HUES48 (cell line): ENCODE measurements at regions not wholly inside any gene's neighbourhood (a gene's known extent, or its start where the extent isn't known, plus 50 kb on each side); places are given as distances from the start of the nearest gene placed in this dataset.

Source experiments
- H3K27ac ChIP-seq: one replicate; pipeline ENCODE4 v1.7.0; 2013; ENCODE audit warnings: low read depth, low read length, inconsistent platforms
- H3K27me3 ChIP-seq: 2 replicates; pipeline ENCODE4 v1.6.1; 2013; ENCODE audit warnings: mild to moderate bottlenecking, low read length; ENCODE audit not compliant: control insufficient read depth, insufficient read depth
- H3K36me3 ChIP-seq: 2 replicates; pipeline ENCODE4 v1.6.1; 2013; ENCODE audit warnings: low read length; ENCODE audit not compliant: control insufficient read depth, insufficient read depth
- H3K4me1 ChIP-seq: 2 replicates; pipeline ENCODE4 v1.6.1; 2013; ENCODE audit warnings: mild to moderate bottlenecking, low read length; ENCODE audit not compliant: control insufficient read depth, insufficient read depth
- H3K4me3 ChIP-seq: 2 replicates; pipeline ENCODE4 v1.5.1; 2013; ENCODE audit warnings: mild to moderate bottlenecking, low read depth, low read length
- H3K9ac ChIP-seq: 2 replicates; pipeline ENCODE4 v1.6.1; 2013; ENCODE audit warnings: mild to moderate bottlenecking, low read depth, low read length, moderate library complexity
- H3K9me3 ChIP-seq: 2 replicates; pipeline ENCODE4 v1.6.1; 2013; ENCODE audit warnings: low read length; ENCODE audit not compliant: control insufficient read depth, insufficient read depth

DNA sequence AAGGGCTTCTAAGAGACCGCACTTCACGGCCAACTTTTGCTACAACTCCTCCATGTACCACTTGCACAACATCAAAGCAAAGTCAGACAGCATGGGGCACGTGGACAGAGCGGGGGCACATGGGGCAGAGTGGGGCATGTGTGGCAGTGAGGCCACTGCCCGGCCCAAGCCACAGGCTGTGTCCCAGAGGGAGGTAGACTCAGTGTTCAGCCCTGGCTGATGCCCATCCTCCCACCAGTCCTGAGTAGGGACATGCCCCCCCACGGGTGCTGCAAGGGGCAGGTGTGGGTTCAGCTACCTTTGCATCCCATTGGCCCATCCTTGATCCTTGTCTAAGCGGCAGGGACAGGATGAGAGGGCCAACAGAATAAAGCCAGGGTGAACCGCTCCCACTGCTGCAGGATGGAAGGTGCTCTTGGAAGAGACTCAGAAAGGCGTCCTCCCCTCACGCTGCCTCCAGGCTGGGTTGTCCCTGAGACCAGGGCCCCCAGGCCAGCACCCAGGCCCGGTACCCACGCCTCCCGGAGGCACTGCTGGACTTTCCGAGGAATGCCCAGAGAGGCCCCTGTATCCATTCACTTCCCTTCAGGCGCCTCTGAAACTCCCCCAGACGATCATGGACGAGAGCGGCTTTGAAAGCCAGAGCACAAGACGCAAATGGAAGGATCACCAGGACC, 218.2 kb downstream of the NDUFA10 start:
- no peaks in the 10 kb centered on the region for H3K9me3 ChIP-seq
- H3K27ac ChIP-seq: no peak overlapping the region
- H3K9ac ChIP-seq: no peak overlapping the region
- H3K4me3 ChIP-seq: no peak overlapping the region
- no peaks in the 10 kb centered on the region for H3K27me3 ChIP-seq
- no peaks in the 10 kb centered on the region for H3K4me1 ChIP-seq
- no peaks in the 10 kb centered on the region for H3K36me3 ChIP-seq

DNA sequence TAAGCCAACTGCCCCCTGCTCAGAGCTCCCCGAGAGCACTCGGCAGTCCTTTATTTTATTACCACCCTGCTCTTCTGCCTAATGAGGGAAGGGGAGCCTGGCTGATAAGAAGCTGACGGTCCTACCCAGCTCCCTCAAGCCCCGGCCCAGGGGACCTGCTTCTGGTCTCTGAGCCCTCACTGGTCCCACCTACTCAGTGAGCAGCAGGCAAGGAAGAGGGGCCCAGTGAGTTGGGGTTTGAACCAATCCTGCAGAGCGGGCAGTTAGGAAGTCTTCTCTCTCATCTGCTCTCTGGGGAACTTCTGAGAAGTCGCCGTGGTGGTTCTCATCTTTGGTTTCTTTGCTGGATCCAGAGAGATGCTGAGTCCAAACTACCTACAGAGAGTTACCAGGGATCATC, 218.9 kb downstream of the NDUFA10 start:
- Histone ChIP-seq H3K27ac (no peak overlapping the region), H3K4me3 (no peak overlapping the region), H3K27me3 (no peaks in the 10 kb centered on the region), H3K9me3 (no peaks in the 10 kb centered on the region), H3K4me1 (no peaks in the 10 kb centered on the region), H3K9ac (no peak overlapping the region), H3K36me3 (no peaks in the 10 kb centered on the region)

DNA sequence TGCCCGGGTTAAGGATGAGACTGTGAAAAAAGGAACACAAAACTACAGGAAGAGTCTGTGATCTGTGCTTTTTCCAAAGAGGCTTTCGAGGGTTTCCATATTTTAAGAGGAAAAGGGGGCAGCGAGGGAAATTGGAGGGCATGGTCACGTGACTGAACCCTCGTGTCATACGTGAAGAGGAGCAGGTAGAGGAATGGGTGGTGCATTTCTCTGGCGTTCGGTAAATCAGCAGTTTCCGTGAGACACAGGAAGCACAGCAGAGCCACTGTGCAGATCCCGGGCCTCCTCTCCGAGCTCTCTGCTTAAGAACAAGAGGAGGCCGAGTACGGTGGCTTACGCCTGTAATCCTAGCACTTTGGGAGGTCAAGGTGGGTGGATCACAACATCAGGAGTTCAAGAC, 219.7 kb downstream of the NDUFA10 start:
- H3K9me3 ChIP-seq: no peaks in the 10 kb centered on the region
- no peaks in the 10 kb centered on the region for H3K36me3 ChIP-seq
- no peaks in the 10 kb centered on the region for H3K27me3 ChIP-seq
- H3K4me1 ChIP-seq: no peaks in the 10 kb centered on the region
- H3K9ac ChIP-seq: no peak overlapping the region
- H3K4me3 ChIP-seq: no peak overlapping the region
- H3K27ac ChIP-seq: no peak overlapping the region

DNA sequence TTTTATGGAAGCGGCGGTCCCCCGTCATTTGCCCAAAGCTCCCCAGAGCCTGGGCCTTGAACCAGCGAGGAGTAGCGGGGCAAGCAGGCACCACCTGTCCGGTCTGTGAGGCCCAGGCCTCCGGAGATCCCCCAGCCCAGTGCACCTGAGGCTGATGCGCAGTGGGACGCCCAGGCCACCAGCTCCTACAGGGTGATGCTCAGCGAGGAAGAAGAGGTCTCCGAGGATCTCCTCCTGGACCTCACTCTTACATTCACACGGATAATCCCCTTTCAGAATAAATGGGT, 220.2 kb downstream of the NDUFA10 start:
- Histone ChIP-seq H3K9ac (no peak overlapping the region), H3K4me3 (no peak overlapping the region), H3K4me1 (no peaks in the 10 kb centered on the region), H3K27me3 (no peaks in the 10 kb centered on the region), H3K27ac (no peak overlapping the region), H3K9me3 (peaks cover 1% of the 10 kb centered on the region; the same call in 1 of the 2 replicates), H3K36me3 (no peaks in the 10 kb centered on the region)

DNA sequence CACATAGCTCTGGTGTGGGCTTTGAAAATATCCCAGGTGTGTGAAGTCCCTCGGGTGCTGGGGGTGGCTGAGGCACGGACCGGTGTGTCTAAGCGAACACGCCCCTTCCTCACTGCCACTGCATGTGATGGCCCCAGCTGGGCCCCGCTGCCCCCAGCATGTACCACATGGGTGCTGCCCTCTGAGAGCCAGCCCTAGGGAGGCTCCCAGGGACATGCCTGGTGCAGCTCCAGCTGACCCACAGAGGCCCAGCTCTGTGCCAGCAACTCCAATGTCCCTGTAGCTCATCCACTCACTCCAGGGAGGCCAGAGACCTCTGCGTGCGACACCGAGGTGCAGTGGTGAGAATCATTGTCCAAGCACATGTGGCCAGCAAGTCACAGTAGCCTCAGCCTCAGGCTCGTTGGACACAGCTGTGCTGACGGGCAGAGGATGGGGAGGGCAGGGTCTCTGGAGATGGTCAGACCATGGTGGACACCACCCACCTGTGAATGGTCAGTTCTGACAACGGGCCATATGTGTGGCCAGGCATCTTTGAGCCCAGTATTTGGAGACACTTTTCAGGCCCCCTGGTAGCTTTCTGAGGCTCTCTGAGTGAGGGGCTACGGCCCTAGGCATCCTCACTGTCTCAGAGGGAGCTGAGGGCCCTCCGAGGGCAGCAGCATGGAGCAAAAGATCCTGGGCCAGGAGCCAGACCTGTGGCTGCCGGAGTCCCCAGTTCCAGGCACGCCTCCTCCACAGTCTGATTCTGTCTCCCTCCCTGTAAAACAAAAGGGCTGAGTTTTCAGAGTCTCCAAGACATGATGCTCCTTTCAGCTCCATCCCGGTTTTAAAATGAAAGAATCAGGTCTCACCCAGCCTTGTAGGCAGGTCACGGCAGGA, 220.7 kb downstream of the NDUFA10 start:
- Histone ChIP-seq H3K9ac (no peak overlapping the region), H3K9me3 (peaks cover 4% of the 10 kb centered on the region; the same call in 1 of the 2 replicates), H3K36me3 (no peaks in the 10 kb centered on the region), H3K4me1 (no peaks in the 10 kb centered on the region), H3K27me3 (no peaks in the 10 kb centered on the region), H3K27ac (no peak overlapping the region), H3K4me3 (no peak overlapping the region)

DNA sequence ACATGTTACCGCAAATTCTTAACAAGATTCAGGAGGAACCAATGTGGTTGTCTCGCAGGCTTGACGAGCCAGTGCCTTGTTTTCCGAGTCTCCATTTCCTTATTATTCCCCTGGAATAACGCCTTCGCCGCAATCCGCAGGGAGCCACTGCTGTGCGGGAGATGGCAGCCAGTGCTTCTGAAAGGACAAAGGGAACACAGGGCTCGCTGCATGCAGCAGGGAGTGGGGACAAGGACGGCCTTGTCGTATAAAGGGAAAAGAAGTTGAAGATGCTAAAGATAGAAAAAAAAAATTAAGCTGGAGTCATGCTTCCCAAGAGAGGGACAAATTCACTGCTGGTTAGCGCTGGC, 221.4 kb downstream of the NDUFA10 start:
- no peaks in the 10 kb centered on the region for H3K4me1 ChIP-seq
- no peaks in the 10 kb centered on the region for H3K27me3 ChIP-seq

DNA sequence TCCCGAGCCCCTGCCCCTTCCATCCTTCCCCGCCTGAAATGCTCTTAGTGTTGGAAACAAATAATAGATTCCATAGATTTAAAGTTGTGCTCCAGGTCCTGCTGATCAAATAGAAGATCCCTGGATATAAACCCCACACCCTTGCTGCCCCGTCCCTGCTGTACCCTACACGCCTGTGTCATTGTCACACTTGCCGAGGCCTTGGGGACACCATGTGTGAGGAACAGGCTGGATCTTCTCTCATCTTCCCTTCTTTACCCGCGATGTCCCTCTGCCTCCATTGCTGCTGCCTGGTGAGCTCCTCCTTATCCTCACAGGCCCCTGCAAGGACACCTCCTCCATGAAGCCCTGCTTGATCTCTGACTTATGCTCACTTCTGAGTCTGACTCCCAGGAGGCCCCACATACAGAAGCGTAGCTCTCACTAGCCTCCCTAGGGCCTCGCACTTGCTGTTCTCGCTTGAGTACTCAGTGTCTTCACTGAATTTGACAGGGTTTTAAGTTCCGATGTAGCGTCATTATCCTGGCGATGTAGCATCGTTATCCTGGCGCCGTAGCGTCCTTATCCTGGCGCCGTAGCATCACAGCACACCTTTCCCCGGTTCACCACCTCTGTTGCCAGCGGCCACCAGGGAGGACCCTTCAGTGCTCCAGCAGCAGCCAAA, 221.9 kb downstream of the NDUFA10 start:
- Histone ChIP-seq H3K9ac (no peak overlapping the region), H3K36me3 (no peaks in the 10 kb centered on the region)

More for the DNA sequence above, 221.4 kb downstream of the NDUFA10 start:
- no peak overlapping the region for H3K4me3 ChIP-seq
- no peak overlapping the region for H3K27ac ChIP-seq
- no peak overlapping the region for H3K9ac ChIP-seq
- peaks cover 4% of the 10 kb centered on the region; the same call in 1 of the 2 replicates for H3K9me3 ChIP-seq
- no peaks in the 10 kb centered on the region for H3K36me3 ChIP-seq

DNA sequence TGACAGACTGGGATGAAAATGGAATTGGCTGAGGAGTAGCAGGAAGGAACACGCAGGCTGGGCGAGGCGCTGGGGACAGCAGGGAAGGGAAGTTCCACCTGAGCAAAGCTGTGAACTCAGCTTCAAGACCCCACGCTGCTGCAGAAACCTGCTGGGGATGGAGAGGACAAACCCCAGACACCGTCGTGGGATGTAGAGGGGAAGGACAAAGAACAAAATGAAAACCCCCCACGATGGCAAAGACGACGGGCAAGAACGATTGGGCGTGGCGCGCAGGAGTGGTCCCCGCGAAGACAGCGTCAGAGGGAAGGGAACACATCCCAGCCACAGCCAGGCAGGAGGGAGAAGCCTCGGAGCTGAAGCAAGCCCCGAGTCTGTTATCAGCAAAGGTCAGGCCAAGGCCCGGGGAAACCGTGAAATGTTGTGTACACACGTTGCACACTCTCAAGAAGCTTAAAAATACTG, 222.9 kb downstream of the NDUFA10 start:
- H3K4me1 ChIP-seq: no peaks in the 10 kb centered on the region
- H3K27ac ChIP-seq: no peak overlapping the region
- peaks cover 4% of the 10 kb centered on the region; the same call in 1 of the 2 replicates for H3K9me3 ChIP-seq
- H3K4me3 ChIP-seq: no peak overlapping the region
- H3K36me3 ChIP-seq: no peaks in the 10 kb centered on the region
- no peaks in the 10 kb centered on the region for H3K27me3 ChIP-seq
- no peak overlapping the region for H3K9ac ChIP-seq

More for the DNA sequence above, 221.9 kb downstream of the NDUFA10 start:
- H3K9me3 ChIP-seq: peaks cover 4% of the 10 kb centered on the region; the same call in 1 of the 2 replicates
- H3K27ac ChIP-seq: no peak overlapping the region
- no peaks in the 10 kb centered on the region for H3K27me3 ChIP-seq
- H3K4me1 ChIP-seq: no peaks in the 10 kb centered on the region
- H3K4me3 ChIP-seq: no peak overlapping the region

DNA sequence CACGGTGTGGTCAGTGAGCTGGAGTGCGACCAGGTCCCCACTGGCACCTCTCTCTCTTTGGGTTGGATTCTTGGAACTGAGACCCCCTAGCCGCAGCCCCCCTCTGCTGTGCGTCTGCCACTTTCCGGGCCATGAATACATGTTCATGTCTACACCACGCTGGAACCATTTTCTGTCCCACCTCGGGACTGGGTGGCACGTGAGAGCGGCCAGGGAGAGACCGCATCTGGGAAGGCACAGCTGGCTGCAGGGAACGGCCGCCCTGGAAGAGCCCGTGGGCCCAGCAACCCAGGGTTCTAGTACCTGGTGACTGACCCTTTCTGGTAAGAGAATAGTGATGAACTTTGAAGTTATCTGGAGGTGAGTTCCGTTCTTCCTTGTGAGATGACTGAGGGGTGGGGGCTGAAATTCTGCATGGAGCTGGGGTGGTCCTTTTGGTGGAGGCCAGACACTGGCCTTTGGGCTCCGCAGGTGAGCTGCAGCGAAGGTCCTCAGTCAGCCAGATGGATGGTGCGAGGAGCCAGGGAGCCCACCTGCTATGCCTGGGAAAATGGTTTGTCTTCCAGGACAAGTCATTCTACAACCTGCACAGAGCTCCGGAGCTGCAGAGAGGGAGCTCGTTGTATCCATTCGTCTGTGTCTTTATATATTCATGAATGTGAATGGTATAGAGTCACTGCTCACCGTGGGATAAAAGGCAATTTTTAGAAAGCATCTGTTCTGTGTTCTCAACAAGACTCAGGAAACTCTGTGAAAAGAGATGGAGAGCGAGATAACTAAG, 223.5 kb downstream of the NDUFA10 start:
- H3K36me3 ChIP-seq: no peaks in the 10 kb centered on the region
- H3K27me3 ChIP-seq: no peaks in the 10 kb centered on the region
- H3K4me3 ChIP-seq: no peak overlapping the region

DNA sequence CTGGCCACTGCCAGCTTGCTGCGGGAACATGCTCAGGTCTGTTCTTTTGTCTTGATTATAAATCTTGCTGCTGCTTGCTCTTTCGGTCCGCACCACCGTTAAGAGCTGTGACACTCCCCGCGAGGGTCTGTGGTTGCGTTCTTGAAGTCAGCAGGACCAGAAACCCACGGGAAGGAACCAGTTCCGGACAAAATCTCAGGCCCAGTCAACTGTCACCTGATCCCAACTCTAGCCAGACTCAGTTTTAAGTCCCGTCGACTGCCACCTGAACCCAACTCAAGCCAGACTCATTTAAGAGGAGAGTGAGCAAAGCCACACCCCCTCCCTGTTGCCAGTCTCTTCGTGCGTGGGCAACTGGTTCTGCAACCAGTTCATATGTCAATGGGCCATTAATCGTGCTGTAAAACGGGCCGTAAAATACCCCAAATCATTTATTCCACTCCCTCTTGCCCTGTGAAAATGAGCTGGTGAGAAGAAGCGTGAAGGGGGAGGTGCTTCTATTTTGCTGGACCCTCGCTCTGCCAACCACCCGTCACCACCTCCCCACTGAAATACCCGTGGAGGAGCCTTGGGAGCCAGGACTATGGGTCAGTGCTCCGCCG, 224.3 kb downstream of the NDUFA10 start:
- Histone ChIP-seq H3K27ac (no peak overlapping the region), H3K9ac (no peak overlapping the region), H3K9me3 (peaks cover 4% of the 10 kb centered on the region; the same call in 1 of the 2 replicates), H3K27me3 (no peaks in the 10 kb centered on the region), H3K4me1 (no peaks in the 10 kb centered on the region), H3K36me3 (no peaks in the 10 kb centered on the region), H3K4me3 (no peak overlapping the region)

More for the DNA sequence above, 223.5 kb downstream of the NDUFA10 start:
- Histone ChIP-seq H3K9me3 (peaks cover 4% of the 10 kb centered on the region; the same call in 1 of the 2 replicates), H3K9ac (no peak overlapping the region), H3K27ac (no peak overlapping the region), H3K4me1 (no peaks in the 10 kb centered on the region)
